PC-3 (cell line): ENCODE measurements at regions not wholly inside any gene's neighbourhood (a gene's known extent, or its start where the extent isn't known, plus 50 kb on each side); places are given as distances from the start of the nearest gene placed in this dataset.
"Not testable (repeated sequence)": the region's sequence is repeated elsewhere in the genome, so short reads cannot be mapped to it uniquely, and the experiment has no call there.

ENCODE experiments used
- ATAC-seq: fragments of 200-7000 bp; cut with Tn5 transposase; 2 replicates; pipeline ENCODE4 v1.9.1; 2020; ENCODE audit warnings: mild to moderate bottlenecking, moderate library complexity
- BruUV-seq: library from RNA; stranded (reverse); fragments of 400-500 nt; replicated peaks from 2 replicates; lab custom pipeline; 2021; lab: Mats Ljungman, UMichigan
- CTCF ChIA-PET: fragments of 300-600 bp; sonication (Branson Sonifier 250); formaldehyde crosslinking; loops from one replicate; lab custom pipeline; 2022; ENCODE audit warnings: antibody characterized with exemption; lab: Charles Lee
- POLR2A ChIA-PET: fragments of 300-600 bp; sonication (Branson Sonifier 250); formaldehyde crosslinking; loops from one replicate; lab custom pipeline; 2022; ENCODE audit warnings: antibody characterized with exemption; ENCODE audit not compliant: unreplicated experiment; lab: Charles Lee
- DNase-seq: peaks from one replicate; pipeline ENCODE4 v3.0.0-alpha.2; 2015
- H2AFZ ChIP-seq: fragments of 300-600 bp; sonication (generic); 2 replicates; pipeline ENCODE4 v1.6.0; 2016; ENCODE audit warnings: antibody characterized with exemption, low read length
- H3F3A ChIP-seq: fragments of 300-600 bp; sonication (generic); one replicate; pipeline ENCODE4 v1.6.0; 2017; ENCODE audit warnings: antibody characterized with exemption, low read length, control low read depth, mild to moderate bottlenecking; ENCODE audit not compliant: unreplicated experiment
- H3K27ac ChIP-seq: fragments of 300-600 bp; sonication (generic); 2 replicates; pipeline ENCODE4 v1.5.1; 2016; ENCODE audit warnings: mild to moderate bottlenecking, low read length
- H3K27me3 ChIP-seq: fragments of 300-600 bp; sonication (generic); 2 replicates; pipeline ENCODE4 v1.6.1; 2016; ENCODE audit warnings: low read length, mixed read lengths
- H3K36me3 ChIP-seq: fragments of 300-600 bp; sonication (generic); 2 replicates; pipeline ENCODE4 v1.6.1; 2016; ENCODE audit warnings: low read depth, mixed run types, low read length, mixed read lengths
- H3K4me1 ChIP-seq: fragments of 300-600 bp; sonication (generic); 2 replicates; pipeline ENCODE4 v1.5.1; 2016; ENCODE audit warnings: low read length; ENCODE audit not compliant: insufficient read depth
- H3K4me2 ChIP-seq: fragments of 300-600 bp; sonication (generic); 2 replicates; pipeline ENCODE4 v1.6.0; 2016; ENCODE audit warnings: low read length
- H3K4me3 ChIP-seq: fragments of 300-600 bp; sonication (generic); 2 replicates; pipeline ENCODE4 v1.5.1; 2016; ENCODE audit warnings: mild to moderate bottlenecking, low read length, mixed read lengths
- H3K79me2 ChIP-seq: fragments of 300-600 bp; sonication (generic); 2 replicates; pipeline ENCODE4 v1.6.1; 2017; ENCODE audit warnings: low read length, mixed read lengths
- H3K9ac ChIP-seq: fragments of 300-600 bp; sonication (generic); 2 replicates; pipeline ENCODE4 v1.6.0; 2016; ENCODE audit warnings: mild to moderate bottlenecking, low read length
- H3K9me2 ChIP-seq: fragments of 300-600 bp; sonication (generic); replicated peaks from 2 replicates; pipeline ENCODE4 v1.6.1; 2016; ENCODE audit warnings: mixed run types, low read length, mixed read lengths
- H3K9me3 ChIP-seq: fragments of 300-600 bp; sonication (generic); 2 replicates; pipeline ENCODE4 v1.6.1; 2016; ENCODE audit warnings: low read length, mixed read lengths
- H4K20me1 ChIP-seq: fragments of 300-600 bp; sonication (generic); 2 replicates; pipeline ENCODE4 v1.6.1; 2016; ENCODE audit warnings: low read length, mixed read lengths
- EZH2 ChIP-seq: fragments of 300-600 bp; sonication (generic); IDR thresholded peaks from one replicate; pipeline ENCODE4 v1.6.1; 2017; ENCODE audit warnings: antibody characterized with exemption, mild to moderate bottlenecking, low read length; ENCODE audit not compliant: unreplicated experiment
- EZH2phosphoT487 ChIP-seq: fragments of 300-600 bp; sonication (generic); IDR thresholded peaks from 2 replicates; pipeline ENCODE4 v1.6.1; 2018; ENCODE audit warnings: mild to moderate bottlenecking, antibody characterized with exemption, low read length, borderline replicate concordance
- intact Hi-C: fragments of 100-400 bp; cut with micrococcal nuclease; formaldehyde crosslinking; loops from 2 replicates; pipeline ENCODE4 v1.9.0; 2023
- TF ChIP-seq, protein P1 (sequence below): fragments of 300-600 bp; sonication (generic); conservative IDR thresholded peaks from 2 replicates; pipeline ENCODE4 v1.5.1; 2017; ENCODE audit warnings: antibody characterized with exemption, low read depth, mild to moderate bottlenecking, low read length

DNA sequence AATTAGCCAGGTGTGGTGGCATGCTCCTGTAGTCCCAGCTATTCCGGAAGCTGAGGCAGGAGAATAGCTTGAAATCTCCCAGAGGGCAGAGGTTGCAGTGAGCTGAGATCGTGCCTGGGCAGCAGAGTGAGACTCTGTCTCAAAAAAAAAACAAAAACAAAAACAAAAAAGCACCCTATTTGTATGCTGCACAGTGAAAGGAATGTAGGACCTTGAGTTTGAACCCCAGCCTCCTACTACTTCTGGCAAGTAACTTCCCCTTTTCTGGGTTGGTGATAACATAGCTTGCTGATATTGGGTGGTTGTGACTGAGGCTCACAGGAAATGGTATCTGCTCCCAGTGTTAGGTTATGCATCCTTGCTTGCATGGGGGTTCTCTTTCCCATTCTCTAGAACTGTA lies 205.3 kb downstream of the BUB3 start:
- H3K9ac ChIP-seq = no peak overlapping the region
- H4K20me1 ChIP-seq = no peaks in the 10 kb centered on the region
- H3F3A ChIP-seq = no peaks in the 10 kb centered on the region
- H3K9me2 ChIP-seq = no peaks in the 10 kb centered on the region
- DNase-seq = no peak
- no peaks in the 10 kb centered on the region for H3K36me3 ChIP-seq
- H3K9me3 ChIP-seq = no peaks in the 10 kb centered on the region
- ATAC-seq = no peak
- intact Hi-C loops = no loop called here
- CTCF ChIA-PET = no interaction called here
- no peak overlapping the region for H3K27ac ChIP-seq
- H3K4me2 ChIP-seq = no peak overlapping the region
- H3K79me2 ChIP-seq = no peaks in the 10 kb centered on the region
- no peak overlapping the region for H3K4me3 ChIP-seq
- H3K4me1 ChIP-seq = no peaks in the 10 kb centered on the region
- POLR2A ChIA-PET = no interaction called here
- no peak overlapping the region for H2AFZ ChIP-seq
- H3K27me3 ChIP-seq = no peaks in the 10 kb centered on the region
- BruUV-seq = no TSS peak
- TF ChIP-seq EZH2phosphoT487 = no peak

DNA sequence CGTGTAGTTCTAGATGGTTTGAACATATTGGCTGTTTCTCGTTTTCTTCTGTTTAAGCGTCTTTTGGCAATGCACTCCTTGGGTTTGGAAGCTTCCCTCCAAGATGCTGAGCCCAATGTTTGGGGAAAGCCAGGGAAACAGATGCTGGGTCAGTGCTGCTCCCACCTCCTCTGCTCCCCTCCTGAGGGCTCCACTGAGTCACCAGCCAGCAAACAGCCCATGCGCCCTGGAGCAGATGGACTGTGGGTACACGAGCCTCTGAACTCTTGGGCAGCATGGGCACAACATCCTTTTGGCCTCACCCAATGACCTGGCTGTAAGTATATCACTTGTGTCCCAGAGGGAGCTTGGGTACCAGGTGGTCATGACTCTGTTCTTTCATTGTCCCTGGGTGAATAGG lies 207.6 kb downstream of the BUB3 start:
- Histone ChIP-seq H3K4me3 (no peak overlapping the region), H3F3A (no peaks in the 10 kb centered on the region), H3K4me2 (no peak overlapping the region), H3K9me3 (no peaks in the 10 kb centered on the region), H3K79me2 (no peaks in the 10 kb centered on the region), H3K36me3 (no peaks in the 10 kb centered on the region), H4K20me1 (no peaks in the 10 kb centered on the region), H3K9me2 (no peaks in the 10 kb centered on the region), H3K27ac (no peak overlapping the region), H3K27me3 (no peaks in the 10 kb centered on the region), H3K4me1 (no peaks in the 10 kb centered on the region), H3K9ac (no peak overlapping the region), H2AFZ (no peak overlapping the region)
- ATAC-seq (no peak), DNase-seq (no peak)
- no peak for TF ChIP-seq EZH2phosphoT487
- TF ChIP-seq, protein P1, sequence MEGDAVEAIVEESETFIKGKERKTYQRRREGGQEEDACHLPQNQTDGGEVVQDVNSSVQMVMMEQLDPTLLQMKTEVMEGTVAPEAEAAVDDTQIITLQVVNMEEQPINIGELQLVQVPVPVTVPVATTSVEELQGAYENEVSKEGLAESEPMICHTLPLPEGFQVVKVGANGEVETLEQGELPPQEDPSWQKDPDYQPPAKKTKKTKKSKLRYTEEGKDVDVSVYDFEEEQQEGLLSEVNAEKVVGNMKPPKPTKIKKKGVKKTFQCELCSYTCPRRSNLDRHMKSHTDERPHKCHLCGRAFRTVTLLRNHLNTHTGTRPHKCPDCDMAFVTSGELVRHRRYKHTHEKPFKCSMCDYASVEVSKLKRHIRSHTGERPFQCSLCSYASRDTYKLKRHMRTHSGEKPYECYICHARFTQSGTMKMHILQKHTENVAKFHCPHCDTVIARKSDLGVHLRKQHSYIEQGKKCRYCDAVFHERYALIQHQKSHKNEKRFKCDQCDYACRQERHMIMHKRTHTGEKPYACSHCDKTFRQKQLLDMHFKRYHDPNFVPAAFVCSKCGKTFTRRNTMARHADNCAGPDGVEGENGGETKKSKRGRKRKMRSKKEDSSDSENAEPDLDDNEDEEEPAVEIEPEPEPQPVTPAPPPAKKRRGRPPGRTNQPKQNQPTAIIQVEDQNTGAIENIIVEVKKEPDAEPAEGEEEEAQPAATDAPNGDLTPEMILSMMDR = no peak
- TF ChIP-seq EZH2 = no peak
- intact Hi-C loops = no loop called here
- CTCF ChIA-PET = no interaction called here
- BruUV-seq = no TSS peak
- POLR2A ChIA-PET = no interaction called here

- BruUV-seq = no TSS peak
- ChIA-PET POLR2A (no interaction called here), CTCF (no interaction called here)
- TF ChIP-seq EZH2 (no peak), EZH2phosphoT487 (no peak)
- TF ChIP-seq, protein P1 = no peak
- Histone ChIP-seq H3F3A (no peaks in the 10 kb centered on the region), H3K9me3 (no peaks in the 10 kb centered on the region), H3K27ac (no peak overlapping the region), H3K4me1 (no peaks in the 10 kb centered on the region), H3K4me2 (no peak overlapping the region), H3K9me2 (no peaks in the 10 kb centered on the region), H3K4me3 (no peak overlapping the region), H4K20me1 (no peaks in the 10 kb centered on the region), H3K79me2 (no peaks in the 10 kb centered on the region), H3K36me3 (no peaks in the 10 kb centered on the region), H3K9ac (no peak overlapping the region), H3K27me3 (no peaks in the 10 kb centered on the region), H2AFZ (no peak overlapping the region)
- ATAC-seq = no peak
- DNase-seq = no peak
- intact Hi-C loops = no loop called here
These were observed 213.0 kb downstream of the BUB3 start for GRCh38 chr10:123367195-123367594.

GRCh38 chr10:123371626-123372025 lies 217.4 kb downstream of the BUB3 start:
- intact Hi-C loops, BruUV-seq, H3K4me1 ChIP-seq, H3K9me3 ChIP-seq, CTCF ChIA-PET, H3K27ac ChIP-seq, H3K4me2 ChIP-seq, H3K4me3 ChIP-seq, H3K36me3 ChIP-seq, H3K27me3 ChIP-seq, H3K79me2 ChIP-seq, H3F3A ChIP-seq, ATAC-seq, H3K9ac ChIP-seq, POLR2A ChIA-PET, DNase-seq, H2AFZ ChIP-seq, H3K9me2 ChIP-seq, H4K20me1 ChIP-seq: not testable (repeated sequence)
